Endodermal cell (in vitro differentiated cells): ENCODE measurements at regions not wholly inside any gene's neighbourhood (a gene's known extent, or its start where the extent isn't known, plus 50 kb on each side); places are given as distances from the start of the nearest gene placed in this dataset.

ENCODE experiments used
- DNase-seq: peaks from one replicate; pipeline ENCODE4 v3.0.0-alpha.2; 2017
- H3K27ac ChIP-seq: 2 replicates; pipeline ENCODE4 v1.5.1; 2013; ENCODE audit warnings: mild to moderate bottlenecking, low read depth, low read length, moderate library complexity
- H3K27me3 ChIP-seq: 2 replicates; pipeline ENCODE4 v1.6.1; 2013; ENCODE audit warnings: mild to moderate bottlenecking, low read length, moderate library complexity; ENCODE audit not compliant: insufficient read depth, control insufficient read depth, poor library complexity, severe bottlenecking
- H3K36me3 ChIP-seq: 2 replicates; pipeline ENCODE4 v1.7.0; 2013; ENCODE audit warnings: mild to moderate bottlenecking, low read length, moderate library complexity; ENCODE audit not compliant: control insufficient read depth, insufficient read depth
- H3K4me1 ChIP-seq: one replicate; pipeline ENCODE4 v1.7.0; 2013; ENCODE audit warnings: low read length; ENCODE audit not compliant: control insufficient read depth, insufficient read depth
- H3K4me3 ChIP-seq: 2 replicates; pipeline ENCODE4 v1.5.1; 2013; ENCODE audit warnings: mild to moderate bottlenecking, low read length, moderate library complexity
- H3K9ac ChIP-seq: 2 replicates; pipeline ENCODE4 v1.6.1; 2013; ENCODE audit warnings: mild to moderate bottlenecking, low read length, moderate library complexity; ENCODE audit not compliant: poor library complexity, severe bottlenecking; ENCODE audit errors: extremely low read depth
- H3K9me3 ChIP-seq: 2 replicates; pipeline ENCODE4 v1.6.1; 2013; ENCODE audit warnings: mild to moderate bottlenecking, low read length, moderate library complexity; ENCODE audit not compliant: control insufficient read depth
- H3K27ac Mint-ChIP-seq: 2 replicates; pipeline ENCODE4 v1.8.0; 2020; ENCODE audit warnings: mixed read lengths
- H3K27me3 Mint-ChIP-seq: 2 replicates; pipeline ENCODE4 v1.8.0; 2021; ENCODE audit warnings: mild to moderate bottlenecking, mixed read lengths; ENCODE audit not compliant: insufficient read depth
- H3K36me3 Mint-ChIP-seq: 2 replicates; pipeline ENCODE4 v1.8.0; 2020; ENCODE audit warnings: low read depth, mixed read lengths
- H3K4me1 Mint-ChIP-seq: 2 replicates; pipeline ENCODE4 v1.8.0; 2020; ENCODE audit warnings: mixed read lengths
- H3K4me3 Mint-ChIP-seq: 2 replicates; pipeline ENCODE4 v1.8.0; 2020; ENCODE audit warnings: mild to moderate bottlenecking, moderate library complexity, mixed read lengths
- H3K9me3 Mint-ChIP-seq: 2 replicates; pipeline ENCODE4 v1.8.0; 2020; ENCODE audit warnings: mild to moderate bottlenecking, mixed read lengths
- CTCF ChIP-seq: fragments of 200-600 bp; sonication (generic); conservative IDR thresholded peaks from 2 replicates; pipeline ENCODE4 v1.5.0; 2021; ENCODE audit warnings: antibody characterized with exemption, mild to moderate bottlenecking
- WGBS, 2 experiments: methylation state at CpG; one replicate each; pipeline versions ENCODE4 v1.1.5 to v1.1.7; 2013; ENCODE audit warnings: missing lambda C conversion rate in 2 of 2, mixed read lengths in 1 of 2; ENCODE audit not compliant: insufficient coverage in 1 of 2, insufficient read length in 1 of 2; 5-methylcytosine and 5-hydroxymethylcytosine counted together

DNA sequence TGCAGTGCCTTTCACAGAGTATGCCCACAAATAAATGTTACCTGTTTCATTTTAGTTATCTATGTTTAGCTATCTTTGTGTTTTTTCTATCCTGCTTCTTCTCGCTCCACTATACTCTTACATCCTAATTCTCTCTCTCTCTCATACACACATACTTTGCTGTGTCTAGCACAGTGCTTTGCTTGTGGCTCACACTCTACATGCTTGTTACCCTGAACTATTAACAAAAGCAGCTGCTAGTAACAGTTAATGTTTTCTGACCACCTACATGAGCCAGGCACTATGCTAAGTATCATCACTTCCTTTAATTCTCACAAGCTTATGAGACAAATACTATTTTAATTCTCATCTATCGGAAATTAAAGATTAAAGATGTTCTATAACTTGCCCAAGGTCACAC lies 390.5 kb upstream of the HNRNPA3 start:
- peaks cover 8% of the 10 kb centered on the region for H3K27me3 Mint-ChIP-seq
- Histone ChIP-seq H3K36me3 (no peaks in the 10 kb centered on the region), H3K9me3 (no peaks in the 10 kb centered on the region), H3K4me1 (peaks cover 10% of the 10 kb centered on the region), H3K4me3 (no peak overlapping the region), H3K9ac (no peak overlapping the region), H3K27ac (no peak overlapping the region), H3K27me3 (peaks cover 5% of the 10 kb centered on the region)
- H3K4me3 Mint-ChIP-seq = no peak overlapping the region
- no peak overlapping the region for H3K27ac Mint-ChIP-seq
- H3K4me1 Mint-ChIP-seq = peaks cover 24% of the 10 kb centered on the region
- DNase-seq = no peak
- no peaks in the 10 kb centered on the region for H3K36me3 Mint-ChIP-seq
- WGBS, 2 experiments = 75% methylated on average over 2 of the region's 2 CpGs
- TF ChIP-seq CTCF = no peak
- no peaks in the 10 kb centered on the region for H3K9me3 Mint-ChIP-seq

GRCh38 chr2:176826356-176826755 lies 386.2 kb upstream of the HNRNPA3 start:
- no peak overlapping the region for H3K4me3 ChIP-seq
- H3K9me3 Mint-ChIP-seq = no peaks in the 10 kb centered on the region
- DNase-seq = no peak
- H3K4me1 ChIP-seq = peaks cover 14% of the 10 kb centered on the region
- no peak overlapping the region for H3K4me3 Mint-ChIP-seq
- peaks cover 12% of the 10 kb centered on the region for H3K4me1 Mint-ChIP-seq
- H3K36me3 ChIP-seq = no peaks in the 10 kb centered on the region
- peaks cover 5% of the 10 kb centered on the region for H3K27me3 ChIP-seq
- no peak overlapping the region for H3K9ac ChIP-seq
- H3K9me3 ChIP-seq = no peaks in the 10 kb centered on the region
- H3K36me3 Mint-ChIP-seq = no peaks in the 10 kb centered on the region
- no peak overlapping the region for H3K27ac ChIP-seq
- no peak for TF ChIP-seq CTCF
- H3K27ac Mint-ChIP-seq = no peak overlapping the region
- peaks cover 5% of the 10 kb centered on the region for H3K27me3 Mint-ChIP-seq
- 85 to 93% methylated on average over 1 to 2 of the region's 2 CpGs for WGBS, 2 experiments

- H3K4me1 Mint-ChIP-seq = peaks cover 8% of the 10 kb centered on the region
- WGBS, 2 experiments = 90 to 91% methylated on average over 5 to 8 of the region's 9 CpGs
- H3K27ac Mint-ChIP-seq = no peak overlapping the region
- Histone ChIP-seq H3K9me3 (no peaks in the 10 kb centered on the region), H3K27ac (no peak overlapping the region), H3K27me3 (peaks cover 5% of the 10 kb centered on the region), H3K4me1 (peaks cover 10% of the 10 kb centered on the region), H3K36me3 (no peaks in the 10 kb centered on the region), H3K4me3 (no peak overlapping the region), H3K9ac (no peak overlapping the region)
- TF ChIP-seq CTCF = no peak
- H3K9me3 Mint-ChIP-seq = no peaks in the 10 kb centered on the region
- DNase-seq = no peak
- H3K27me3 Mint-ChIP-seq = peaks cover 5% of the 10 kb centered on the region
- H3K4me3 Mint-ChIP-seq = no peak overlapping the region
- no peaks in the 10 kb centered on the region for H3K36me3 Mint-ChIP-seq
These were observed 385.5 kb upstream of the HNRNPA3 start for GRCh38 chr2:176826984-176827668.
